Left renal pelvis (tissue), 4 donors: ENCODE measurements at regions not wholly inside any gene's neighbourhood (a gene's known extent, or its start where the extent isn't known, plus 50 kb on each side); places are given as distances from the start of the nearest gene placed in this dataset.
"Not testable (repeated sequence)": the region's sequence is repeated elsewhere in the genome, so short reads cannot be mapped to it uniquely, and the experiment has no call there.

Experiments
- DNase-seq, 4 donors: peaks; one replicate each; pipeline ENCODE4 v3.0.0-alpha.2; 2013; ENCODE audit warnings: low read depth in 4 of 4, low spot score in 3 of 4

- DNase-seq: no peak
Measured at GRCh38 chr6:130494729-130495128, 128.9 kb downstream of the TMEM200A start.

GRCh38 chr6:130500693-130501092 lies 134.9 kb downstream of the TMEM200A start:
- no peak for DNase-seq

- no peak for DNase-seq
Measured at GRCh38 chr6:130503146-130503545, 137.3 kb downstream of the TMEM200A start.

GRCh38 chr6:130505808-130506598 lies 140.2 kb downstream of the TMEM200A start:
- no peak for DNase-seq

- DNase-seq: not testable (repeated sequence)
Measured at GRCh38 chr6:130507005-130507665, 141.3 kb downstream of the TMEM200A start.

- DNase-seq: no peak
Measured at GRCh38 chr6:130507666-130508028, 141.8 kb downstream of the TMEM200A start.

- no peak for DNase-seq
Measured at GRCh38 chr6:130513770-130514169, 148.0 kb downstream of the TMEM200A start.

- no peak for DNase-seq
Measured at GRCh38 chr6:130514712-130515111, 148.9 kb downstream of the TMEM200A start.

- no peak for DNase-seq
Measured at GRCh38 chr6:130515306-130515705, 149.5 kb downstream of the TMEM200A start.

GRCh38 chr6:130516604-130517003 lies 150.8 kb downstream of the TMEM200A start:
- DNase-seq: no peak

- DNase-seq: no peak
Measured at GRCh38 chr6:130517444-130517931, 151.7 kb downstream of the TMEM200A start.

- DNase-seq: no peak
Measured at GRCh38 chr6:130518588-130518987, 152.8 kb downstream of the TMEM200A start.

GRCh38 chr6:130520221-130520620 lies 154.4 kb downstream of the TMEM200A start:
- no peak for DNase-seq

GRCh38 chr6:130520801-130521200 lies 155.0 kb downstream of the TMEM200A start:
- no peak for DNase-seq

- no peak for DNase-seq
Measured at GRCh38 chr6:130524552-130524951, 158.7 kb downstream of the TMEM200A start.

- DNase-seq: no peak
Measured at GRCh38 chr6:130525408-130525807, 159.6 kb downstream of the TMEM200A start.

- DNase-seq: no peak
Measured at GRCh38 chr6:130526466-130526865, 160.6 kb downstream of the TMEM200A start.

GRCh38 chr6:130527173-130527572 lies 161.4 kb downstream of the TMEM200A start:
- no peak for DNase-seq

- no peak for DNase-seq
Measured at GRCh38 chr6:130529569-130530149, 163.8 kb downstream of the TMEM200A start.

- no peak for DNase-seq
Measured at GRCh38 chr6:130534627-130535026, 168.8 kb downstream of the TMEM200A start.

GRCh38 chr6:130535242-130535641 lies 169.4 kb downstream of the TMEM200A start:
- DNase-seq: no peak

- no peak for DNase-seq
Measured at GRCh38 chr6:130537447-130537846, 171.6 kb downstream of the TMEM200A start.
